Neutrophil (primary cell): ENCODE measurements at regions not wholly inside any gene's neighbourhood (a gene's known extent, or its start where the extent isn't known, plus 50 kb on each side); places are given as distances from the start of the nearest gene placed in this dataset.

Source experiments
- H3K27ac ChIP-seq: fragments of 200-600 bp; sonication (generic); 2 replicates; pipeline ENCODE4 v1.5.1; 2016; ENCODE audit warnings: mild to moderate bottlenecking, moderate library complexity
- H3K27me3 ChIP-seq: fragments of 200-600 bp; sonication (generic); 2 replicates; pipeline ENCODE4 v1.6.0; 2016; ENCODE audit warnings: mild to moderate bottlenecking
- H3K36me3 ChIP-seq: fragments of 200-600 bp; sonication (generic); 2 replicates; pipeline ENCODE4 v1.5.1; 2017
- H3K4me1 ChIP-seq, 2 experiments: fragments of 200-600 bp in 1 of 2; sonication (generic) in 1 of 2; 1 replicate in 1 of 2; 2 replicates in 1 of 2; pipeline versions ENCODE4 v1.5.1 to v1.6.1; 2013 to 2016; ENCODE audit warnings: low read depth in 1 of 2, low read length in 1 of 2, mild to moderate bottlenecking in 1 of 2, moderate library complexity in 1 of 2; ENCODE audit not compliant: control insufficient read depth in 1 of 2, insufficient read depth in 1 of 2
- H3K4me3 ChIP-seq, 2 experiments: fragments of 200-600 bp in 1 of 2; sonication (generic) in 1 of 2; 1 replicate in 1 of 2; 2 replicates in 1 of 2; pipeline ENCODE4 v1.5.1; 2013 to 2016; ENCODE audit warnings: low read depth in 1 of 2, low read length in 1 of 2, mild to moderate bottlenecking in 1 of 2, moderate library complexity in 1 of 2
- H3K9me3 ChIP-seq: fragments of 200-600 bp; sonication (generic); 2 replicates; pipeline ENCODE4 v1.5.1; 2016
- TF ChIP-seq, protein P1 (sequence below): fragments of 200-600 bp; sonication (generic); IDR thresholded peaks from 2 replicates; pipeline ENCODE4 v1.5.1; 2016; ENCODE audit warnings: antibody characterized with exemption

GRCh38 chr15:70493787-70494516 is 269.4 kb downstream of the UACA start:
- TF ChIP-seq, protein P1, sequence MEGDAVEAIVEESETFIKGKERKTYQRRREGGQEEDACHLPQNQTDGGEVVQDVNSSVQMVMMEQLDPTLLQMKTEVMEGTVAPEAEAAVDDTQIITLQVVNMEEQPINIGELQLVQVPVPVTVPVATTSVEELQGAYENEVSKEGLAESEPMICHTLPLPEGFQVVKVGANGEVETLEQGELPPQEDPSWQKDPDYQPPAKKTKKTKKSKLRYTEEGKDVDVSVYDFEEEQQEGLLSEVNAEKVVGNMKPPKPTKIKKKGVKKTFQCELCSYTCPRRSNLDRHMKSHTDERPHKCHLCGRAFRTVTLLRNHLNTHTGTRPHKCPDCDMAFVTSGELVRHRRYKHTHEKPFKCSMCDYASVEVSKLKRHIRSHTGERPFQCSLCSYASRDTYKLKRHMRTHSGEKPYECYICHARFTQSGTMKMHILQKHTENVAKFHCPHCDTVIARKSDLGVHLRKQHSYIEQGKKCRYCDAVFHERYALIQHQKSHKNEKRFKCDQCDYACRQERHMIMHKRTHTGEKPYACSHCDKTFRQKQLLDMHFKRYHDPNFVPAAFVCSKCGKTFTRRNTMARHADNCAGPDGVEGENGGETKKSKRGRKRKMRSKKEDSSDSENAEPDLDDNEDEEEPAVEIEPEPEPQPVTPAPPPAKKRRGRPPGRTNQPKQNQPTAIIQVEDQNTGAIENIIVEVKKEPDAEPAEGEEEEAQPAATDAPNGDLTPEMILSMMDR = no peak
- H3K9me3 ChIP-seq = no peaks in the 10 kb centered on the region
- H3K27ac ChIP-seq = peak overlapping the region; percentile 96
- H3K27me3 ChIP-seq = no peaks in the 10 kb centered on the region
- H3K36me3 ChIP-seq = no peaks in the 10 kb centered on the region
- peaks cover 52 to 66% of the 10 kb centered on the region in 2 experiments for H3K4me1 ChIP-seq
- no peak overlapping the region for H3K4me3 ChIP-seq

DNA sequence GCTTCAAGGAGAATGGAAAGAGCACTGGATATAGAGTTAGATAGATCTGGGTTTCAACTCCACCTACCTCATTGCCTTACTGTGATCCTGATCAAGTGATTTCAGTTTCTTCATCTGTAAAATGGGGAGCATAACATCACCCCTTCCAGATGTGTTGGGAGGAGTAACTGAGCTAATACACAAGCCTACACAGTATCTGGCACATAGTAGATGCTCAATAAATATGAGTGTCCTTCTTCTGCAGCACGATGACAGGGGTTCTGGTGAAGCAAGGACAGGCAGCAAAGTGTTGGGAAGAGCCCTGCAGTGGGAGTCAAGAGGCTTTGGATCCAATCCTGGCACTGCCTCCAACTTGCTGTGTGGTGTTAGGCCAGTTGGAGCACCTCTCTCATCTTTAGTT is 270.0 kb downstream of the UACA start:
- Histone ChIP-seq H3K36me3 (no peaks in the 10 kb centered on the region), H3K9me3 (no peaks in the 10 kb centered on the region), H3K4me3 (peak overlapping the region in 1 of 2 experiments; percentile 51), H3K4me1 (peaks cover 56 to 70% of the 10 kb centered on the region in 2 experiments), H3K27ac (peak overlapping the region; percentile 96), H3K27me3 (no peaks in the 10 kb centered on the region)
- TF ChIP-seq, protein P1 = no peak

DNA sequence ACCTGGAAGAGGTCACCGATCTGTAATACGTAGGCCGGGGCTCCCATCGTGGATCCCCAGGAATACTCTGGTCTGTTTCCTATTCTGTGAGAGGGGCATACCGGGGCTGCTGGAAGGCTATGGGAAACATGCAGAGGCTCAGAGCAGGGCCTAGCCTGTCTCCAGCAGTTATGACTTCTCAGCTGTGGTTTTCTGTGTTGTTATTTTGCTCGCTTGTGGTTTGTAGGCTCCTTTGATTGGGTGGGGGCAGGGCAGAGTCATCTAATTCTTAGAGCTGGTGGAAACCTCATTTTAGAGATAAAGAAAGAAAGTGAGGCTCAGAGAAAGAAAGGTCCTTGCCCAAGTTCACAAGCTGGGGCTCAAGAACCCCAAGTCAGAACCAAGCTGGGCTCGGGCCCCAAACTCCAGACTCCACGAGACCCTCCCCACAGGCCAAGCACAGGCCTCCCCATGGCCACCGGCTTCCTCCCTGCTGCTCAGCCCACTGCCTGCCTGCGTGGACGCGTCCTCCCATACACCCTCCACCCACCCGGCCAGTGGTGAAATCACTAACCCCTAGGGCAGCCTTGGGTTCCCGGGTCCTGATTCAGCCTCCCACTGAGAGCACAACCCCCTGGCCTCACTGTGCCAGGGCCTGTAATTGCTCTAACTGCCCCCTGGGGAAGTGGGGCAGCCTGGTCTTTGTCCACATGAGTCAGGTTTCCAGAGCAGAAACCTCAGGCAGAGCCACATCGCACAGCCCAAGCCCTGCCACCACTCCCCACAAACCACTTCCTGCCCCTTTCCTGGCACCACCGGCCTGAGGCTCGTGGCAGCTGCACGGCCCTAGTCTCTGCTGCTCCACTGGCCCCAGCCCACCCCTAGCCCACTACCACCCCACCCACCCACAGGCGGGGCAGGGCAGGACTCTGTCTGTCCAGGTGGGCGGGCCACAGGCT is 270.8 kb downstream of the UACA start:
- H3K4me3 ChIP-seq = peak overlapping the region; percentile 21 to 51
- TF ChIP-seq, protein P1 = peak; percentile 90
- peak overlapping the region; percentile 96 for H3K27ac ChIP-seq
- no peaks in the 10 kb centered on the region for H3K9me3 ChIP-seq
- H3K27me3 ChIP-seq = no peaks in the 10 kb centered on the region
- peaks cover 65 to 79% of the 10 kb centered on the region in 2 experiments for H3K4me1 ChIP-seq
- no peaks in the 10 kb centered on the region for H3K36me3 ChIP-seq

- Histone ChIP-seq H3K4me3 (peak overlapping the region in 1 of 2 experiments; percentile 51), H3K4me1 (peaks cover 73 to 87% of the 10 kb centered on the region in 2 experiments), H3K36me3 (no peaks in the 10 kb centered on the region), H3K27me3 (no peaks in the 10 kb centered on the region), H3K9me3 (no peaks in the 10 kb centered on the region), H3K27ac (peak overlapping the region; percentile 96)
- TF ChIP-seq, protein P1 = no peak
Measured at GRCh38 chr15:70491641-70492040, 271.7 kb downstream of the UACA start.

DNA sequence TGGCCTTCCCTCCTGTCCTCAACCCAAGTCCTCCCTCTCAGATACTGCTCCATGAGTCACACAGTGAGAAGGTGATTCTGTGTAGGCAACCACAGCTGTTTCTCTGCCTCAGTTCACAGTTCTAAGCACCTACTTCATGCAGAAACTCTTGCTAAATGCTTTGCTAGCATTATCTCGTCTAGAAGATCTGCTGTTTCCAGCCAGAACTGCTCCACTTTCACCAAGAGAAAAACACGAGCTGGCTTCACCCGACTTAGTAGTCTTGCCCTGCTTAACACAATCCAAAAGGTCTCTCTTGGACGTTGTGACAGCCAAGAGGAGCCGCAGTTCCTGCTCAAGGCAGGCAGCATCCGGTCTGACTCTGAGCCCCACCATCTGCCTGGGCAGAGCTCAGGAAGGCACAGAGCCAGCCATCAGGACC is 272.1 kb downstream of the UACA start:
- Histone ChIP-seq H3K9me3 (no peaks in the 10 kb centered on the region), H3K27ac (peak overlapping the region; percentile 96), H3K27me3 (no peaks in the 10 kb centered on the region), H3K4me1 (peaks cover 78 to 92% of the 10 kb centered on the region in 2 experiments), H3K4me3 (peak overlapping the region in 1 of 2 experiments; percentile 51), H3K36me3 (no peaks in the 10 kb centered on the region)
- TF ChIP-seq, protein P1 = no peak
